CMK (cell line): ENCODE measurements at regions not wholly inside any gene's neighbourhood (a gene's known extent, or its start where the extent isn't known, plus 50 kb on each side); places are given as distances from the start of the nearest gene placed in this dataset.

Experiments
- DNase-seq: peaks from one replicate; pipeline ENCODE4 v3.0.0-alpha.2; 2010; ENCODE audit warnings: low read depth

GRCh38 chr16:89043636-89044417 lies 49.8 kb upstream of the ACSF3 start:
- DNase-seq: no peak
